Activated naive CD8-positive, alpha-beta T cell (primary cell): ENCODE measurements at regions not wholly inside any gene's neighbourhood (a gene's known extent, or its start where the extent isn't known, plus 50 kb on each side); places are given as distances from the start of the nearest gene placed in this dataset.

ENCODE experiments used
- H3K27ac Mint-ChIP-seq: one replicate; pipeline ENCODE4 v1.8.0; 2021; ENCODE audit warnings: mixed read lengths
- H3K27me3 Mint-ChIP-seq: one replicate; pipeline ENCODE4 v1.8.0; 2021; ENCODE audit warnings: mixed read lengths
- H3K36me3 Mint-ChIP-seq: one replicate; pipeline ENCODE4 v1.8.0; 2021; ENCODE audit warnings: mixed read lengths
- H3K4me1 Mint-ChIP-seq: one replicate; pipeline ENCODE4 v1.8.0; 2021; ENCODE audit warnings: low read depth, mixed read lengths
- H3K4me3 Mint-ChIP-seq: one replicate; pipeline ENCODE4 v1.8.0; 2021; ENCODE audit warnings: mild to moderate bottlenecking, mixed read lengths
- H3K9me3 Mint-ChIP-seq: one replicate; pipeline ENCODE4 v1.8.0; 2021; ENCODE audit warnings: low read depth, mixed read lengths

DNA sequence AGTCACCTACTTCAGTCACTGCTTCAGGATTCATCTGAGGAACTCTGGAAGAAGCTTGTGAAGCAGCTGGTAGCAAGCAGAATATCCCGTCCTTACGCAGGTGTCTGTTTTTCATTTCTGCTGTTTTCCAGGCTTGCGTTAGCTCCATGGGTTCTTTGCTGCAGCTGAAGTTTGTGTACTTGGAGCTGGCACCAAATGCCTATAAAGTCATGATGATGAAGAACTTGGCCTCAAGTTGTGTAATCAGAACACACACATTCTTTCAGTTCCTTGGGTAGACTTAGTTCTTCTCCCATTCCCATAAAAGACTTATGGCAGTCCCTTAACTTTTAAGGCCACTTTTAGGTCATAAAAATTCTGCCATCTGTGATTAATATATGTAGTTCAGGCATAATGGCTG is 116.7 kb downstream of the LRRC70 start:
- Mint-ChIP-seq H3K27me3 (no peaks in the 10 kb centered on the region), H3K27ac (no peak overlapping the region), H3K4me3 (no peak overlapping the region), H3K4me1 (peaks cover 2% of the 10 kb centered on the region), H3K36me3 (no peaks in the 10 kb centered on the region), H3K9me3 (peaks cover 4% of the 10 kb centered on the region)

DNA sequence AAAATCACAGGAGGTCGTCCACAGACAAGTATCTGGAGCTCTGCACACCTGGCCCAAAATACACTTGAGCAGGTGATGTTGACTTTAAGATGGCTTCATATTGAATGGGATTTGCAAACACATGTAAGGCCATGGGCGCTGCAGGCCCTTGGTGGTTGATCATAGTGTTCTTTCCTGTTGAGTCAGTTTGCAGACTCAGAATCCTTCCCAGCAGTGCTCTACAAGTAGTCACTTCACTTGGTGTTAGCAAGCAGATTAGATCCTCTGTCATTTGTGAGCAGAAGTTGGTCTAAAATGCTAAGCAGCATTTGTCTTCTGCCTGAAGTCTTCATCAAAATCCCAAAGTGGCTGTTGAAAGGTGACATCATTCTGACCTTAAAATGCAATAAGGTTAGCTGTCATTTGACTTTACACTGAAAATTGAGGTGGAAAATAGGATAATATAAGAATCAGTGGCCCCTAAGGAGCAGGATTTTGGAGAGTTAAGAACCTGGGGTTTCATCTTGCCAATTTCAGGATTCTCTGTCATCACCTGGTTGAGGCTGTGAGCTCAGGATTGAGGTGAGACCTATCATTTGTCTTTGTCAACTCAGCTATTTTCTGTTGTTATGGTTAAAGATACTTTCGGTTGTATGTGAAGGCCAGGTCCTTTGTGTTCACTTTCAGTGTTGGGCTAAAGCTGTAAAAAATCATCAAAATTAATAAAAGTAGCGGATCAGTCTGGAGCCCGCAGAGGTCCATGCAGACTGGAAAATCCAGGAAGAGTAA is 114.5 kb downstream of the LRRC70 start:
- Mint-ChIP-seq H3K9me3 (peaks cover 4% of the 10 kb centered on the region), H3K27me3 (no peaks in the 10 kb centered on the region), H3K4me1 (peaks cover 6% of the 10 kb centered on the region), H3K27ac (no peak overlapping the region), H3K4me3 (no peak overlapping the region), H3K36me3 (no peaks in the 10 kb centered on the region)

DNA sequence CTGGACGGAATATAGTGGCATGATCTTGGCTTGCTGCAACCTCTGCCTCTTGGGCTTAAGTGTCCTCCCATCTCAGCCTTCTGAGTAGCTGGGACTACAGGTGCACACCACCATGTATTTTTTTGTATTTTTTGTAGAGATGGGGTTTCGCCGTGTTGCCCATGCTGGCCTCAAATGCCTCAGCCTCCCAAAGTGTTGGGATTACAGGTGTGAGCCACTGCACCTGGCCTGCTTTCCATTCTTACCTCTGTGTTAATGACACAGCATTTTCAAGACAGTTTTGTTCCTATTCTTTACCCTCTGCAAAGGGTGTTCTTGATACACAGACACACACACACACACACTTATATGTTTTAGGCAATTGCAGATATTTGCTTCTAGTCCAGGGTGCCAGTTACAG is 113.3 kb downstream of the LRRC70 start:
- peaks cover 4% of the 10 kb centered on the region for H3K9me3 Mint-ChIP-seq
- H3K27me3 Mint-ChIP-seq: no peaks in the 10 kb centered on the region
- peaks cover 6% of the 10 kb centered on the region for H3K4me1 Mint-ChIP-seq
- H3K27ac Mint-ChIP-seq: no peak overlapping the region
- no peak overlapping the region for H3K4me3 Mint-ChIP-seq
- no peaks in the 10 kb centered on the region for H3K36me3 Mint-ChIP-seq

DNA sequence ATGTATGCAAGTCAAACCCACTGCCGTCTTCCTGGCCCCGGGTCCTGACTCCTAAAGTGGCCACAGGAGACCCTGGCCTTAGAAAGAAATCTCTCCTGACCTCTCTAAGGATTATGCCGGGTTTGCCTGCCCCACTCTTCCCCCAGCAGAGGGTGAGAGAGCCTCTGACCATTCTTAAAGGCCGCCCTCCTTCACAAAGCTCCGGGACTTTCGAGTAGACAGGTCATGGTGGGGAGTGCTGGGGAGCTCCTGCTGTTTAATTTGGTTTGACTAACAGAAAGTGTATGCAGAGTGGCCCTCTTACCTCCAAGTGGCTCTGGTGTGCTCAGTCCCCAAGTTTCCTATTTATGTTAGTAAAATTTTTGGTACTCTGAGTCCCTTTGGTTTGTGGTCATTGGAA is 111.8 kb downstream of the LRRC70 start:
- Mint-ChIP-seq H3K27ac (no peak overlapping the region), H3K9me3 (peaks cover 4% of the 10 kb centered on the region), H3K36me3 (no peaks in the 10 kb centered on the region), H3K27me3 (no peaks in the 10 kb centered on the region), H3K4me1 (peaks cover 6% of the 10 kb centered on the region), H3K4me3 (no peak overlapping the region)

DNA sequence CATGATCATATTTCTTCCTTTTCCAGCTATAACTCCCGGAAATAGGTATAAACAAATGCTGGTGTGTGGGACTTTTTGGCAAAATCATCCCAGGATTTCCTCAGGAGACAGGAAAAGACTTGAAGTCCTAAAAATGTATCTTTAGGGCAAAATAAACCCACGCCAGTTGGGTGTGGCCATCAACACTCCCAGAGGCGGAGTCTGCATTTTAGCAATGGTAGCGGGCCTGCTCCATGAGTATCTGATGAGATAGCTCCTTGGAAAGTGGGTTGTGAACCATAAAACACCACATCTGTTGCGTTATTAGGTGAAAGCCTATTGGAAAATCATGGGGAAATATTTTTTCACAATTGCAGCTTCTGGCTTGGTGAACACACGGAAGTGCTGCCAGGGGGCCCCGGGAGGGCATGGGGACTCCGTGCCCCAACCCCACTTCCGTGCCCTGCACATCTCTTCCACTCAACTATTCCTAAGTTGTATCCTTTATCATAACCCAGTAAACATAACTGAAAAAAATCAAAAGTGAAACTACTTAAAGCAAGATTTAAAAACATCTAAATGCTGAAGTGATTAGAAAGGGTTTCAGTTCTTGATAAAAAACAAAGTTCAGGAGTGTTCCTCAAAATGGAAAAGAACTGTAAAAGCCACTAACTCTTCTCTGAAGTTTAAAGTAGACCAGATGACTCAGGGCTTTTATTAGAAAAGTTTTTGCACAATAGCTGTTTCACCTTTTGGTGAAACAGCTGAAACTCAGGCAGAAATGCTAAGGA is 111.2 kb downstream of the LRRC70 start:
- H3K27me3 Mint-ChIP-seq: no peaks in the 10 kb centered on the region
- peaks cover 6% of the 10 kb centered on the region for H3K4me1 Mint-ChIP-seq
- H3K9me3 Mint-ChIP-seq: peaks cover 4% of the 10 kb centered on the region
- no peaks in the 10 kb centered on the region for H3K36me3 Mint-ChIP-seq
- no peak overlapping the region for H3K4me3 Mint-ChIP-seq
- H3K27ac Mint-ChIP-seq: peak overlapping the region; percentile 12

- H3K4me3 Mint-ChIP-seq: no peak overlapping the region
- H3K4me1 Mint-ChIP-seq: peaks cover 6% of the 10 kb centered on the region
- H3K9me3 Mint-ChIP-seq: peaks cover 4% of the 10 kb centered on the region
- H3K27me3 Mint-ChIP-seq: no peaks in the 10 kb centered on the region
- H3K36me3 Mint-ChIP-seq: no peaks in the 10 kb centered on the region
- H3K27ac Mint-ChIP-seq: no peak overlapping the region
Measured at GRCh38 chr5:62686692-62687091, 108.1 kb downstream of the LRRC70 start.

GRCh38 chr5:62685221-62685620 is 106.6 kb downstream of the LRRC70 start:
- no peak overlapping the region for H3K27ac Mint-ChIP-seq
- no peak overlapping the region for H3K4me3 Mint-ChIP-seq
- H3K27me3 Mint-ChIP-seq: no peaks in the 10 kb centered on the region
- peaks cover 4% of the 10 kb centered on the region for H3K4me1 Mint-ChIP-seq
- no peaks in the 10 kb centered on the region for H3K9me3 Mint-ChIP-seq
- H3K36me3 Mint-ChIP-seq: no peaks in the 10 kb centered on the region

DNA sequence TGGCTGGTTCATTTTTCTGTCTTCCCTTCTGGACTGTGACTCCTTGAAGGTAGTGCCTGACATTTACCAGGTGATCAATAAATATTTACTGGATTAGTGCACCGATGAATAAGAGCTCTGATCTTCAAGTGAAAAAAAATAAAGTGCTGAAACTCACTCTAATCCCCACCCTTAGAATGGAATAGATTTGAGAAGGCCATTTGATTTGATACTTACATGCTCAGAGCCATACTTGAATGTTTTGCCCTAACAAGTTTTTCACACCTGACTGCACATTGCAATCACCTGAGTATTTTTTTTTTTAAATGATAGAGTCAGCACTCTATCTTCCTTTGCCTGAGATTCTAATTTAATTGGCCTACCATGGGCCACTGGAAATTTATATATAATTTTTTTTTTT is 105.7 kb downstream of the LRRC70 start:
- Mint-ChIP-seq H3K4me3 (no peak overlapping the region), H3K36me3 (peaks cover 4% of the 10 kb centered on the region), H3K27me3 (no peaks in the 10 kb centered on the region), H3K4me1 (no peaks in the 10 kb centered on the region), H3K27ac (no peak overlapping the region), H3K9me3 (peaks cover 5% of the 10 kb centered on the region)

DNA sequence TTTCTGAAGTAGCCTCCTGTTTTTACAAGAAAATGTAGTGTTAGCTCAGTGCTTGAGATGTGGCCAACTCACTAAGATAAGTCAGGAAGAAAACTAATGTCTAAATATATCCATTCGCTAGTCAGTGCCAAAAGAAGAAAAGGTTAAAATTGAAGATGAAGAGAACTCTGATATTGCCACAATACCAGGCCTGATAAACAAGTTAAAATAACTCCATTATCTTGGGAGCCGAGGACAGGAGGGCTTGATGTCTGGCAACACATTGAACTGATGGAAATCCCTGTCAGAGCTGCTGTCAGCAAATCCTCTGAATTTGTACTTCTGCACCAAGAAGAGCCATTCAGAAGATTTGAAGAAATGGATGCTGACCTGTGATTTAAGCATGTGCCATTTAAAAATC is 103.4 kb downstream of the LRRC70 start:
- Mint-ChIP-seq H3K4me3 (no peak overlapping the region), H3K9me3 (peaks cover 10% of the 10 kb centered on the region), H3K4me1 (no peaks in the 10 kb centered on the region), H3K27me3 (peaks cover 1% of the 10 kb centered on the region), H3K27ac (no peak overlapping the region), H3K36me3 (peaks cover 8% of the 10 kb centered on the region)

GRCh38 chr5:62681117-62681850 is 102.7 kb downstream of the LRRC70 start:
- Mint-ChIP-seq H3K27ac (no peak overlapping the region), H3K36me3 (peaks cover 8% of the 10 kb centered on the region), H3K9me3 (peaks cover 10% of the 10 kb centered on the region), H3K4me1 (no peaks in the 10 kb centered on the region), H3K4me3 (no peak overlapping the region), H3K27me3 (peaks cover 1% of the 10 kb centered on the region)

DNA sequence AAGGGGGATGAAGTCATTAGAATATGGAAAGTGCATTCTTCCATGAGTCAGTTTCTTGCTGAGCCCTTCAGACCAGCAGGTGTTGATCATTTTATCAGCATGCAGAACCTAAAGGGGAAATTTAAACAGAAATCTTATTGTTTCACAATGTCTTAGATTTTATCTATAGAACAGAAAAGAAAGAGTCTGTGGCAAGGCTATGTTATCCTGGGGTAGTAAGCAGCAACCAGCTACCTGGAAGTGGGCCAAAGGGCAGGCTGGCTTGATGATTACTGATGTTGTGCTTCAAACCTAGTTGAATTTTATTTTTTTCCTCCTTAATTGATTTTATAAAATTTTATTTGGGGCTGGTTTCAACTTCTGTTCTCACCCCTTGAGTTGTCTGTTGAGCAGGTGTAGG is 101.5 kb downstream of the LRRC70 start:
- peaks cover 8% of the 10 kb centered on the region for H3K36me3 Mint-ChIP-seq
- no peaks in the 10 kb centered on the region for H3K4me1 Mint-ChIP-seq
- no peak overlapping the region for H3K27ac Mint-ChIP-seq
- peaks cover 1% of the 10 kb centered on the region for H3K27me3 Mint-ChIP-seq
- peaks cover 16% of the 10 kb centered on the region for H3K9me3 Mint-ChIP-seq
- H3K4me3 Mint-ChIP-seq: no peak overlapping the region
